ENCODE measurements at regions not wholly inside any gene's neighbourhood (a gene's known extent, or its start where the extent isn't known, plus 50 kb on each side); places are given as distances from the start of the nearest gene placed in this dataset.
"Not testable (repeated sequence)": the region's sequence is repeated elsewhere in the genome, so short reads cannot be mapped to it uniquely, and the experiment has no call there.

DNA sequence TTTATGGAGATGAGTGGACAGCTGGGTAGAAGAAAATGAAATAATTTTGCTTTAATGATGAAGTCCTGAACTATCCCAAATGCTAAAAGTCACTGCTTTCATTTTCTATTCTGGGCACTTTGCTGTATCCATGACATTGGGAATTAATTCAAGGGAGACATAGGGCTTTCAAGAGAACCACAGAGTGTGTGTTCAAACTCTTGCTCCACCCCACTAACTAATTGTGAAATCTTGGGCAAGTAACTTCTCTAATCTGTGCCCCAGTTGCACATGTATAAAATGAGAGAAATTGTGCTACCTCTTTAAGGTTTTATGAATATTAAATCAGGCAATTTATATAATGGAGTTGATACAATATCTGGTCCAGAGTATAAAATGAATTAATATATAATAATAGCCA lies 1422.0 kb downstream of the ADGRL3 start:
- DNase-seq, result no peak

DNA sequence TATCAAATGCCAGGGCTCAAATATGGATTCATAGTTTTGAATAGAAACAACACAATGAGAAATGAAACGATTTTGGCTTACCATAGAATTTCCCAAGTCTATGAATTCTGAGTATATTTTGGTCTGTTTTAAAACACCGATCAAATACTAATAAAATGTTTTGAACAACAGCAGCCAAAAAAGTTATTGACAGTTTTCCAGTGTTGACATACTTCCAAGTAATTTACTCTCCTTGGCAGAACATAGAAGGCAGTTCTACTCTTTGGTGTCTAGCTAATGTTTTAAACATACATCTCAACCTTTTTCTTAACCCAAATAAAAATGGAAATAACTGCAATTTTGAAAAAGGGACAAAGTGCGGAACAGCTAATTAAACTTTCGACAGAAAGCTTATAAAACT lies 1419.8 kb downstream of the ADGRL3 start:
- DNase-seq, result no peak

GRCh38 chr4:62618042-62618441 lies 1417.9 kb downstream of the ADGRL3 start:
- DNase-seq, result no peak

DNA sequence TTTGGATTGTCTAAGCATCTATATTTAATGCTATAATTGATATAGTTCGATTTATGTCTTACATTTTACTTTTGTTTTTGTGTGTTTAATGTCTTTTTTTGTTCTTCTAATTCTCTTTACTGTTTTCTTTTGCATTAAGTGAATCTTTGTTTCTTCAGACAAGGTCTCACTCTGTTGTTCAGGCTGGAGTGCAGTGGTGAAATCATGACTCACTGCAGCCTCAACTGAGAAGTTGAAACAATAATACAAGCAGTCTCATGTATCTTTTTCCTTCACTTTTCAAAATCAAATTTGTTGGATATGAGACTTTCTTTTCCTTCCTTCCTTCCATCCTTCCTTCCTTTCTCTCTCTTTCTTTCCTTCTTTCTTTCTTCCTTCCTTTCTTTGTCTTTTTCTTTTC lies 1401.6 kb downstream of the ADGRL3 start:
- DNase-seq, result no peak

GRCh38 chr4:62595265-62595664 lies 1395.1 kb downstream of the ADGRL3 start:
- not testable (repeated sequence) for DNase-seq

DNA sequence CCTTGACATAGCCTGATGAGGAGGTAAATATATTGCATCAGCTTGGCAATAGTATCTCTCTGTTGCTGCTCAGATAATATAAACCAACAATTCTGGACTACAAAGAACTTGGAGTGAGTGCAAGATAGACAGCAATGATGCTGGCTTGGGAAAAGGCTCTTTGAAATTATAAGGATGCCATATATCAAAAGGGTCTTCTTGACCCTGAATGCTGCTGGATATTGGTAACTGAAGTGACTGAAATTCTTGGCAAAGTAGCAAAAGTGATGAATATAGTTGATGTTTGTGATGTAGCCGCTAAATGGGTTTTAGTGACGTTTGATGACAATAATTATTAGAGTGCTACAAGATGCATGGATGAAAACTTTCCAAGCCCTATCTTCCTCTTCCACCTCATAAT lies 1391.6 kb downstream of the ADGRL3 start:
- DNase-seq, result no peak

GRCh38 chr4:62588671-62589070 lies 1388.5 kb downstream of the ADGRL3 start:
- no peak for DNase-seq

GRCh38 chr4:62571494-62571893 lies 1371.4 kb downstream of the ADGRL3 start:
- no peak for DNase-seq

DNA sequence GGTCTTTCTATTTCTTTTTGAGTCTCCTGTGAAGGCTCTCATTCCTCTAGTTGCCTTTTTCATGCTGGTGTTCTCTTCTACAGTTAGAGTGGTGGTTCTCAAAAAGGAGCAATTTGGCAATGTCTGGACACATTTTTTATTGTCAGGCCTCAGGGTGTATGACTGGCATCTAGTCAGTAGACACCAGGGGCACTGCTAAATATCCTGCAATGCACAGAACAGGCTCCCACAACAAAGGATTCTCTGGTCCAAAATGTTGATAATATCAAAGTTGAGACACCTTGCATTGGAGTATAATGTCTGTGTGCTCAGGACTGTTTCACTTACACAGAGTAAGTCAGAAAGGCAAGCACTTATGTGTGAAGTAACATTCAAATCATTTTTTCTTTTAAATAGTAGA lies 1360.7 kb downstream of the ADGRL3 start:
- no peak for DNase-seq

DNA sequence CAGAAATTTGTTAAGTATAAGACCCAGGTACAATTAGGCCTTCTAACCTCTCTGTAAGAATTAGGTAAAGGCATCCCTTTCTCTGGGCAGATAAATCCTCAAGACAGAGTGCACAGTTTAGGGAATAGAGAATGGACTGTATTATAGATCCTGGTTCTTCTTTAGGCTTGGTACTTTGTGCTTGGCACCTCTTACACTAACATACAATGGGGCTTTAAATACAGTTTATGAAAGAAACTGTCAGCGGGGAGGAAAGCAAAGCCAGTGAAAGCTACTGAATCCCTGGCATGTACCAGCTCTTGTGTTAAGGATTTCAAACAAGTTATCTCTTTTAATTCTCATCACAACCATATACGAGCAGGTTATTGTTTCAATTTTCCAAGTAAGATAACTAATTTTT lies 1350.0 kb downstream of the ADGRL3 start:
- DNase-seq, result no peak

DNA sequence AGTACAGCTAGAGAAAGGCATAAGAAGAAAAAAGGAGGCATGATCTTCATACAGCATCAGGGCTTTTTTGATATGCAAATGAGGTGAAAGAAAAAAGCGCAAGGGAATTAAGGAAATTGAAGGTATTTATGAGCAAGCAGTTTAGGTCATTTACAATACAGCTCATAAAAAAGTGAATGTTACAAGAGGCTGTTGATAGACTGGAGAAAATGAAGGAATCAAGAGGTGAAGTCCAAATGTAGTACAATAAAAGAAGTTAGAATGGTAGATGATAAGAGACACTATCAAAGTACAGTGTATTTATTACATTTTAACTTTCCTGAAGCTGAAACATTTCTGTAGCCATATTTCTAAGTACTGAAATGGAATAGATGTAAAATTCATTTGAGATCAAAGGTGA lies 1349.5 kb downstream of the ADGRL3 start:
- no peak for DNase-seq

GRCh38 chr4:62548765-62549164 lies 1348.6 kb downstream of the ADGRL3 start:
- no peak for DNase-seq

DNA sequence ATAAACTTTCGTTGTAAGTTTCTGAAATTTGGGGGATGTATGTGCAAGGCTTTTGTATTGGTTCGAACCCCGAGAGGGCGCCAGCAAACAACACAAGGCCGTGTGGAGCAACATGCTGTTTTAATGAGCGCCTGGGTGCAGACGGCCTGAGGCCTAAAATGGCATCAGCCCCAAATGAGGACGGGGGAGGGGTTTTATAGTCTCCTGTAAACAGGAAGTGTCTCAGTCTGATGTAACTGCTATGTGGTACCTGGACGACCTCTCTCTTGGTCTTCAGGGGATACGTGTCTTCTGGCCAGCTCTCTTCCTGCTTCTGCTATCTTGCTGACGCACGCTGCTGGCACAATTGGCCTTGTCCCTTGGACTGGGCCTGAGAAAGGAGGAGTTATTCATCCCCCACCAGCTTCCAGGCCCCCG lies 1348.0 kb downstream of the ADGRL3 start:
- no peak for DNase-seq

DNA sequence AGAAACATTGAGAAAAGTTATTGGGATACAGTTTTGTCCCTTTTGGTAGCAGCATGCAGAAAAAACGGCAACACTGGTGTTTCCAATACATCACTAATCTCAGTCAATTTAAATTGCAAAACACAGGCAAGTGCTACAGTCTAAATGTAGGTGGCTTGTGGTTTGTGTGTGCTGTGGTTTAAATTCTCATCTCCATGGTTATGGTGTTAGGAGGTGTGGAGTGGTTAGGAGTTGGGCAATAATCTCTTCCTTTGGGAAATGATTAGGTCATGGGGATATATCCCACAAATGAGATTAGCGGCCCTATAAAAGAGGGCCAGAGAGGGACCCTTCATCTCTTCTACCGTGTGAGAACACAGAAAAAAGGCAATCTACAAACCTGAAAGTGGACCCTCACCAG lies 1344.3 kb downstream of the ADGRL3 start:
- no peak for DNase-seq

DNA sequence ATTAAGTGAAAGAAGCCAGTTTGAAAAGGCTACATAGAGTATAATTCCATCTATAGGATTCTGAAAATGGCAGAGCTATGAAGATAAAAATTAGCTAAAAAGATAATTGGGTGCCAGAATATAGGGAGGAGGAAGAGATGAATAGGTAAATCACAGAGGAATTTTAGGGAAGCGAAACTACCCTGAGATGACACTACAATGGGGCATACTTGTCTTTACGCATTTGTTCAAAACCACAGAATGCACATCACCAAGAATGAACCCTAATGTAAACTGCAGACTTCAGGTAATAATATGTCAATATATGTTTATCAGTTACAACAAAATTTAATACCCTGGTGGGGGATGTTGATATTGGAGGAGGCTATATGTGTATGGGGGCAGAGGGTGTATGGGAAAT lies 1342.9 kb downstream of the ADGRL3 start:
- no peak for DNase-seq

- no peak for DNase-seq
Measured at GRCh38 chr4:62533573-62533972, 1333.4 kb downstream of the ADGRL3 start.

GRCh38 chr4:62531731-62532130 lies 1331.6 kb downstream of the ADGRL3 start:
- DNase-seq, result no peak

- no peak for DNase-seq
Measured at GRCh38 chr4:62531264-62531663, 1331.1 kb downstream of the ADGRL3 start.

GRCh38 chr4:62528874-62529273 lies 1328.7 kb downstream of the ADGRL3 start:
- no peak for DNase-seq

- DNase-seq, result no peak
Measured at GRCh38 chr4:62526671-62527070, 1326.5 kb downstream of the ADGRL3 start.

DNA sequence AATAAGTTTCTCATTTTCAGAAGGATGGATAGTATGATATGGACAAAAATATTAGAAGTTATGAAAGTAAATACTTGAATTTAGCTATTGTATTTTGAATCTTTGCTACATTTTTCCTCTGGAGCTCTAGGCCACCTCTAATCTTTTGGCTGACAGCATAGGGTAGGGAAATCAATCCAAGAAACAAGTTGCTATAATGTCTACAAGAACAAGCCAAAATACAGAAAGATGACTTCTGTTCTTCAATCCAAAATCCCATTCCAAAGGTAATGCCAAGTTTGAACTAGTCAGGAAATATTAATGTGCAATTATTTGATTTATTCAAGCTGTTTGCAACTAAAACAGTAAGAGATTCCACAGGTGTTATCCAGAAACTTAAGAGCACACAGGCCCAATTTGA lies 1323.1 kb downstream of the ADGRL3 start:
- no peak for DNase-seq

- no peak for DNase-seq
Measured at GRCh38 chr4:62522273-62522672, 1322.1 kb downstream of the ADGRL3 start.

DNA sequence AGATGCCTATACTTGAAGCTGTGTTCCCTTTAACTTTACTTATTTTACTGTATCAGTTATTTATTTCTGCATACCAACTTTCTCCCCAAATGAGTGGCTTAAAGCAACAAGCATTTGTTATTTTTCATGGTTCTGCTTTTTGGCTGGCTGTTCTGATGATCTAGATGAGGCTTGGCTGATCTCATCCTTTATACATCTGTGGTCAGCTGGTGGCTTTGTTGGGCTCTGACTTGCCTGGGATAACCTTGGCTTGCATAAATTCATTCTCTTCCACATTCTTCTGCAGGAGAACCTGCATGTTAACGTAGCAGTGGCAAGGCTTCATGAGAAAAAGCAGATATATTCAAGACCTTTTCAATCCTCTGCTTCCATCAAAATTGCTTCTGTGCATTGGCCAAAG lies 1317.6 kb downstream of the ADGRL3 start:
- DNase-seq, result no peak

- peak; percentile 36 for DNase-seq
Measured at GRCh38 chr4:62513306-62513705, 1313.2 kb downstream of the ADGRL3 start.

- DNase-seq, result no peak
Measured at GRCh38 chr4:62512271-62512670, 1312.1 kb downstream of the ADGRL3 start.

DNA sequence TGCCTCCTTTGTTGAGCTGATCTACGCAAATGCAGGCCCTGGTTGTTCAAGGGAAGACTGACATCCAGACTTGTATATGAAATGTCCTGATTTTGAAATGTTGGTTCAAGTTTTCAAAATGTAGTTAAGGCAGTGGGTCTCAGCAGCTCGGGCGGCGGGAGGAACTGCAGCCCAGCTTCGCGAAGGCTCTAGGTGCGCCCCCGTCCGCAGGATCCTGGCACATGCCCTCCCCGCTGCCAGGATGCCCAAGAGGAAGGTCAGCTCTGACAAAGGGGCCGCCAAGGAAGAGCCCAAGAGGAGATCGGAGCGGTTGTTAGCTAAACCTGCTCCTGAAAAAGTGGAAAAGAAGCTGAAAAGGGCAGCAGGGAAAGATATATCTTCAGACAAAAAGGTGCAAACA lies 1310.1 kb downstream of the ADGRL3 start:
- DNase-seq, result no peak

All from KG1 (cell line).